H1 (cell line): ENCODE measurements at regions not wholly inside any gene's neighbourhood (a gene's known extent, or its start where the extent isn't known, plus 50 kb on each side); places are given as distances from the start of the nearest gene placed in this dataset.

Source experiments
- CTCF ChIA-PET: fragments of 300-600 bp; sonication (Branson Sonifier 250); formaldehyde crosslinking; loops from one replicate; lab custom pipeline; 2021; ENCODE audit not compliant: partially characterized antibody; lab: Charles Lee
- POLR2A ChIA-PET: fragments of 300-600 bp; sonication (Branson Sonifier 250); formaldehyde crosslinking; loops from one replicate; lab custom pipeline; 2021; ENCODE audit warnings: inconsistent platforms; ENCODE audit not compliant: partially characterized antibody; lab: Charles Lee
- DNase-seq, 2 experiments: peaks; one replicate each; pipeline versions ENCODE4 v3.0.0 to v3.0.0-alpha.2; 2010 to 2022; ENCODE audit warnings: low spot score in 2 of 2, low read depth in 1 of 2, mixed read lengths in 1 of 2
- FAIRE-seq: peaks from 2 replicates; lab custom pipeline; 2011; peaks lifted over from hg19 to GRCh38; lab: Jason Lieb, UNC
- H2AFZ ChIP-seq: 2 replicates; pipeline ENCODE4 v1.8.1; 2012; ENCODE audit warnings: low read length, inconsistent platforms
- H2AK5ac ChIP-seq: 2 replicates; pipeline ENCODE4 v1.6.1; 2013; ENCODE audit warnings: low read depth, low read length
- H2BK120ac ChIP-seq: replicated peaks from 2 replicates; pipeline ENCODE3; 2013; ENCODE audit warnings: low read depth, low read length, inconsistent platforms
- H2BK12ac ChIP-seq: 2 replicates; pipeline ENCODE4 v1.6.1; 2013; ENCODE audit warnings: low read depth, low read length
- H2BK15ac ChIP-seq: 2 replicates; pipeline ENCODE4 v1.6.1; 2013; ENCODE audit warnings: low read length
- H2BK20ac ChIP-seq: 2 replicates; pipeline ENCODE4 v1.6.1; 2013; ENCODE audit warnings: low read length
- H2BK5ac ChIP-seq: 2 replicates; pipeline ENCODE4 v1.6.1; 2013; ENCODE audit warnings: low read depth, low read length
- H3K14ac ChIP-seq: 2 replicates; pipeline ENCODE4 v1.6.1; 2013; ENCODE audit warnings: inconsistent platforms; ENCODE audit not compliant: insufficient read length
- H3K18ac ChIP-seq: 2 replicates; pipeline ENCODE4 v1.6.1; 2013; ENCODE audit warnings: low read length; ENCODE audit errors: extremely low read depth
- H3K23ac ChIP-seq: 2 replicates; pipeline ENCODE4 v1.6.1; 2013; ENCODE audit warnings: inconsistent platforms; ENCODE audit not compliant: insufficient read length
- H3K23me2 ChIP-seq: 2 replicates; pipeline ENCODE4 v1.6.1; 2013; ENCODE audit warnings: low read depth, low read length
- H3K27ac ChIP-seq: 2 replicates; pipeline ENCODE4 v1.6.1; 2011; ENCODE audit warnings: low read depth, low read length, inconsistent platforms
- H3K27me3 ChIP-seq, 4 experiments: replicated peaks in 1 of 4; 1 replicate in 1 of 4; 2 replicates in 3 of 4; pipeline versions ENCODE4 v1.6.1 to v1.8.1; 2011 to 2013; ENCODE audit warnings: low read length in 3 of 4, mild to moderate bottlenecking in 3 of 4, inconsistent platforms in 2 of 4, mixed read lengths in 2 of 4, moderate library complexity in 1 of 4; ENCODE audit not compliant: control insufficient read depth in 3 of 4, insufficient read depth in 3 of 4; ENCODE audit errors: extremely low read depth in 1 of 4
- H3K36me3 ChIP-seq, 4 experiments: 2 replicates each; pipeline versions ENCODE4 v1.6.1 to v1.8.1; 2011 to 2013; ENCODE audit warnings: mild to moderate bottlenecking in 4 of 4, low read length in 3 of 4, moderate library complexity in 2 of 4, control low read depth in 1 of 4, inconsistent platforms in 1 of 4; ENCODE audit not compliant: insufficient read depth in 4 of 4, control insufficient read depth in 2 of 4
- H3K4ac ChIP-seq: replicated peaks from 2 replicates; pipeline ENCODE3; 2013; ENCODE audit warnings: low read length, low read depth, mixed read lengths, inconsistent platforms; ENCODE audit not compliant: insufficient read length
- H3K4me1 ChIP-seq, 4 experiments: replicated peaks in 1 of 4; 1 replicate in 1 of 4; 2 replicates in 3 of 4; pipeline versions ENCODE4 v1.6.1 to v1.8.1; 2011 to 2013; ENCODE audit warnings: low read length in 3 of 4, inconsistent platforms in 2 of 4, mixed read lengths in 1 of 4; ENCODE audit not compliant: insufficient read depth in 4 of 4, control insufficient read depth in 3 of 4
- H3K4me2 ChIP-seq, 2 experiments: 2 replicates each; pipeline versions ENCODE4 v1.6.1 to v1.8.1; 2011 to 2013; ENCODE audit warnings: low read depth in 2 of 2, low read length in 2 of 2, control low read depth in 1 of 2, inconsistent platforms in 1 of 2, mild to moderate bottlenecking in 1 of 2; ENCODE audit not compliant: insufficient read depth in 1 of 2
- H3K4me3 ChIP-seq, 4 experiments: fragments of 200-600, 300-600 bp in 1 of 4; sonication (generic), shearing (Covaris generic), sonication (Bioruptor Twin) in 1 of 4; 2 replicates each; pipeline versions ENCODE4 v1.5.1 to v1.8.1; 2011 to 2016; ENCODE audit warnings: low read length in 4 of 4, low read depth in 3 of 4, control low read depth in 2 of 4, inconsistent platforms in 2 of 4, mild to moderate bottlenecking in 2 of 4, mixed read lengths in 1 of 4, moderate library complexity in 1 of 4; ENCODE audit not compliant: insufficient read depth in 2 of 4; ENCODE audit errors: extremely low read depth in 1 of 4
- H3K56ac ChIP-seq: replicated peaks from 2 replicates; pipeline ENCODE3; 2013; ENCODE audit warnings: low read depth, mild to moderate bottlenecking, mixed read lengths, low read length, inconsistent platforms; ENCODE audit not compliant: insufficient read length
- H3K79me1 ChIP-seq: 2 replicates; pipeline ENCODE4 v1.6.1; 2013; ENCODE audit warnings: low read depth, low read length, control low read depth
- H3K79me2 ChIP-seq, 2 experiments: 2 replicates each; pipeline versions ENCODE4 v1.6.1 to v1.8.1; 2012 to 2013; ENCODE audit warnings: low read length in 2 of 2, mild to moderate bottlenecking in 2 of 2, inconsistent platforms in 1 of 2; ENCODE audit not compliant: insufficient read depth in 2 of 2, control insufficient read depth in 1 of 2
- H3K9ac ChIP-seq, 4 experiments: replicated peaks in 1 of 4; 1 replicate in 1 of 4; 2 replicates in 3 of 4; pipeline versions ENCODE4 v1.6.1 to v1.8.1; 2011 to 2013; ENCODE audit warnings: low read depth in 3 of 4, low read length in 3 of 4, control low read depth in 2 of 4, mild to moderate bottlenecking in 2 of 4, moderate library complexity in 2 of 4, inconsistent platforms in 1 of 4; ENCODE audit errors: extremely low read depth in 1 of 4
- H3K9me3 ChIP-seq, 2 experiments: 2 replicates each; pipeline versions ENCODE4 v1.6.1 to v1.8.1; 2012 to 2013; ENCODE audit warnings: mild to moderate bottlenecking in 2 of 2, moderate library complexity in 2 of 2, control low read depth in 1 of 2, inconsistent platforms in 1 of 2, low read depth in 1 of 2, low read length in 1 of 2, mixed read lengths in 1 of 2; ENCODE audit not compliant: insufficient read depth in 2 of 2
- H4K20me1 ChIP-seq, 2 experiments: replicated peaks in 1 of 2; 2 replicates each; pipeline versions ENCODE3 to v1.8.1; 2011 to 2013; ENCODE audit warnings: inconsistent platforms in 2 of 2, low read length in 2 of 2, mild to moderate bottlenecking in 1 of 2; ENCODE audit not compliant: insufficient read depth in 2 of 2, control insufficient read depth in 1 of 2
- H4K5ac ChIP-seq: 2 replicates; pipeline ENCODE4 v1.6.1; 2013; ENCODE audit warnings: low read length, low read depth, mixed read lengths, inconsistent platforms; ENCODE audit not compliant: insufficient read length
- H4K8ac ChIP-seq: 2 replicates; pipeline ENCODE4 v1.8.0; 2013; ENCODE audit warnings: mild to moderate bottlenecking, moderate library complexity, low read length, inconsistent platforms; ENCODE audit not compliant: insufficient read depth; ENCODE audit errors: extremely low read depth
- H4K91ac ChIP-seq: replicated peaks from 2 replicates; pipeline ENCODE3; 2013; ENCODE audit warnings: low read length, mixed read lengths, inconsistent platforms; ENCODE audit not compliant: insufficient read length
- BCL11A ChIP-seq, 2 experiments: IDR thresholded peaks; one replicate each; pipeline ENCODE4 v1.6.1; 2011; ENCODE audit warnings: low read depth in 2 of 2, low read length in 2 of 2, mild to moderate bottlenecking in 2 of 2
- BRCA1 ChIP-seq: IDR thresholded peaks from 2 replicates; pipeline ENCODE4 v1.6.1; 2012; ENCODE audit warnings: low read depth, low read length, improper control_type of control experiment
- CEBPB ChIP-seq: IDR thresholded peaks from 2 replicates; pipeline ENCODE4 v1.6.1; 2012; ENCODE audit warnings: low read depth, low read length
- CREB1 ChIP-seq: IDR thresholded peaks from 2 replicates; pipeline ENCODE4 v1.6.1; 2012; ENCODE audit warnings: inconsistent platforms
- NANOG ChIP-seq: IDR thresholded peaks from 2 replicates; pipeline ENCODE4 v1.6.1; 2011; ENCODE audit warnings: low read length, low read depth, mild to moderate bottlenecking, inconsistent platforms; ENCODE audit not compliant: insufficient read depth, poor library complexity, severe bottlenecking
- NRF1 ChIP-seq: IDR thresholded peaks from 2 replicates; pipeline ENCODE4 v1.6.1; 2011; ENCODE audit warnings: mild to moderate bottlenecking, low read depth, low read length, improper control_type of control experiment
- POLR2AphosphoS5 ChIP-seq: IDR thresholded peaks from 2 replicates; pipeline ENCODE4 v1.6.1; 2011; ENCODE audit warnings: low read depth, low read length
- RXRA ChIP-seq: IDR thresholded peaks from 2 replicates; pipeline ENCODE4 v1.6.1; 2011; ENCODE audit warnings: low read depth, mild to moderate bottlenecking, low read length, moderate library complexity; ENCODE audit not compliant: insufficient read depth
- SIRT6 ChIP-seq: IDR thresholded peaks from one replicate; pipeline ENCODE4 v1.7.1; 2012; ENCODE audit warnings: low read length, inconsistent platforms
- TAF7 ChIP-seq: optimal IDR thresholded peaks from 2 replicates; pipeline ENCODE3; 2011; ENCODE audit warnings: low read depth, mild to moderate bottlenecking, inconsistent platforms, low read length, moderate library complexity, borderline replicate concordance
- TCF12 ChIP-seq: IDR thresholded peaks from 2 replicates; pipeline ENCODE4 v1.6.1; 2011; ENCODE audit warnings: low read depth, mild to moderate bottlenecking, low read length
- WGBS, 2 experiments: shearing (Covaris generic) in 1 of 2; methylation state at CpG; one replicate each; pipeline versions ENCODE4 v1.1.6 to v1.1.7; 2013 to 2015; ENCODE audit warnings: low lambda C conversion rate in 2 of 2, mixed read lengths in 2 of 2, inconsistent platforms in 1 of 2, low coverage in 1 of 2, missing lambda C conversion rate in 1 of 2; ENCODE audit not compliant: insufficient replicate concordance in 2 of 2, insufficient coverage in 1 of 2, insufficient read length in 1 of 2; ENCODE audit errors: extremely low coverage in 1 of 2, missing lambda C conversion rate in 1 of 2; 5-methylcytosine and 5-hydroxymethylcytosine counted together

DNA sequence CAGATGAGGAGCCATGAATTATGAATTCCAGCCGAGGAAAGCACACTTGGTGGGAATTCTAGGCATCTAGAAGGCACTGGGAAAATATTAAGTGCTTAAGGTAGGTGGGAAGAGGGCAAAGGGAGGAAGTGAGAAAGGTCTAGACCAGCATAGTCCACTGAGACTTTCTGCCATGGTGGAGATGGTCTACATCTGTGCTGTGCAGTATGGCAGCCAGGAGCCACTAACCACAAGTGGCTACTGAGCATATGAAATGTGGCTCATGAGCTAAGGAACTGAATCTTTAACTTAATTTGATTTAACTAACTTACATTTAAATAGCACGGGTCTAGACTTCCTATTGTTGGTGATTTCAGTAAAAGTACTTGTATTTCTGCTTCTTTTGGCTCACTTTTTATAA, 82.5 kb upstream of the SEM1 start:
- Histone ChIP-seq H2BK12ac (no peak overlapping the region), H2BK20ac (no peak overlapping the region), H3K23me2 (no peaks in the 10 kb centered on the region), H3K18ac (no peak overlapping the region), H3K27me3 (no peaks in the 10 kb centered on the region), H3K56ac (no peak overlapping the region), H2BK120ac (no peak overlapping the region), H4K5ac (no peak overlapping the region), H3K4ac (no peak overlapping the region), H3K9me3 (no peaks in the 10 kb centered on the region), H3K36me3 (no peaks in the 10 kb centered on the region), H3K4me2 (no peak overlapping the region), H3K9ac (no peak overlapping the region), H4K8ac (no peak overlapping the region), H3K27ac (no peak overlapping the region), H3K79me1 (no peaks in the 10 kb centered on the region), H3K4me3 (no peak overlapping the region), H2AFZ (no peak overlapping the region), H3K14ac (no peak overlapping the region), H3K23ac (no peak overlapping the region), H3K79me2 (no peaks in the 10 kb centered on the region), H2AK5ac (no peak overlapping the region), H4K91ac (no peak overlapping the region), H4K20me1 (no peaks in the 10 kb centered on the region), H2BK5ac (no peak overlapping the region), H3K4me1 (peaks cover 0 to 6% (median 4%) of the 10 kb centered on the region in 4 experiments; a peak in 4 of 7 replicates), H2BK15ac (no peak overlapping the region)
- DNase-seq (no peak), FAIRE-seq (no peak)
- 92% methylated on average over 2 of the region's 2 CpGs; no CpG with 5 or more reads in 1 of the 2 experiments for WGBS, 2 experiments
- POLR2A ChIA-PET = no interaction called here
- TF ChIP-seq CEBPB (no peak), NRF1 (no peak), NANOG (no peak), POLR2AphosphoS5 (no peak), BCL11A (IDR thresholded peaks at IDR 0.05; ENCODE audit: low read depth in 2 of 2, low read length in 2 of 2) (no peak), BRCA1 (no peak), TAF7 (no peak), RXRA (no peak), TCF12 (no peak), SIRT6 (no peak), CREB1 (no peak)
- CTCF ChIA-PET = no interaction called here
